Osteoblast (primary cell): ENCODE measurements at regions not wholly inside any gene's neighbourhood (a gene's known extent, or its start where the extent isn't known, plus 50 kb on each side); places are given as distances from the start of the nearest gene placed in this dataset.
"Not testable (repeated sequence)": the region's sequence is repeated elsewhere in the genome, so short reads cannot be mapped to it uniquely, and the experiment has no call there.

Source experiments
- DNase-seq: peaks from one replicate; pipeline ENCODE4 v3.0.0; 2011; ENCODE audit warnings: low spot score, mixed read lengths; ENCODE audit not compliant: insufficient read length; ENCODE audit errors: missing footprints
- H2AFZ ChIP-seq: 2 replicates; pipeline ENCODE4 v1.6.0; 2011; ENCODE audit warnings: mild to moderate bottlenecking, low read length
- H3K27ac ChIP-seq: 2 replicates; pipeline ENCODE4 v1.5.1; 2011; ENCODE audit warnings: mild to moderate bottlenecking, low read depth, low read length, moderate library complexity
- H3K27me3 ChIP-seq: 2 replicates; pipeline ENCODE4 v1.6.0; 2012; ENCODE audit warnings: mild to moderate bottlenecking, control low read depth, inconsistent platforms, low read length, moderate library complexity; ENCODE audit not compliant: insufficient read depth
- H3K36me3 ChIP-seq: 2 replicates; pipeline ENCODE4 v1.5.1; 2011; ENCODE audit warnings: mild to moderate bottlenecking, low read length, control low read depth, moderate library complexity; ENCODE audit not compliant: insufficient read depth
- H3K4me1 ChIP-seq: 2 replicates; pipeline ENCODE4 v1.5.1; 2011; ENCODE audit warnings: mild to moderate bottlenecking, low read length, control low read depth, moderate library complexity; ENCODE audit not compliant: insufficient read depth
- H3K4me2 ChIP-seq: 2 replicates; pipeline ENCODE4 v1.6.0; 2011; ENCODE audit warnings: mild to moderate bottlenecking, low read length; ENCODE audit not compliant: insufficient read depth
- H3K4me3 ChIP-seq: fragments of 200-600 bp; sonication (generic); 3 replicates; pipeline ENCODE4 v1.5.1; 2012; ENCODE audit warnings: mild to moderate bottlenecking, low read length, inconsistent platforms; ENCODE audit not compliant: insufficient read depth
- H3K79me2 ChIP-seq: 2 replicates; pipeline ENCODE4 v1.6.0; 2012; ENCODE audit warnings: mild to moderate bottlenecking, low read length, control low read depth, inconsistent platforms; ENCODE audit not compliant: insufficient read depth
- H3K9me3 ChIP-seq: 2 replicates; pipeline ENCODE4 v1.5.1; 2011; ENCODE audit warnings: low read depth, low read length, control low read depth
- H4K20me1 ChIP-seq: 2 replicates; pipeline ENCODE4 v1.6.0; 2012; ENCODE audit warnings: mild to moderate bottlenecking, low read length, control low read depth; ENCODE audit not compliant: insufficient read depth
- TF ChIP-seq, protein P1 (sequence below): IDR thresholded peaks from 2 replicates; pipeline ENCODE4 v1.5.1; 2011; ENCODE audit warnings: mild to moderate bottlenecking, low read depth, low read length, moderate library complexity; ENCODE audit errors: extremely low read depth

DNA sequence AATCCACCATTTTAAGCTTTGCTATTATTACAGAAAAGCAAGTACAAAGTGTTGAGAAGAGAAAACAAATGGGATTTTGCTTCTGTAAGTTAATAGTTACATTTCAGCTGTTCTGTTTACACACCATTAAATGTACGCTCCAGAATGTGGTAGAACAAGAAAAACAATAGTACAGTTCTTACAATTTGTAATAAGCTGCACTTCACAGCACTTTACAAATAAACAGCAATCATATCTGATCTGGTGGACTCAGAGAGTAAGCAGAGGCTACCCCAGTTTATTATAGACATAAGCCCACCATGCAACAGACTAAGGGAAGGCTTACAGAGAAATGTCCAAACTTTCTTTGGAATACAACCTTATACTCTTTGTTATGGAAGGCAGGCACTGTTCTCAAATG is 126.4 kb downstream of the OXSM start:
- TF ChIP-seq, protein P1, sequence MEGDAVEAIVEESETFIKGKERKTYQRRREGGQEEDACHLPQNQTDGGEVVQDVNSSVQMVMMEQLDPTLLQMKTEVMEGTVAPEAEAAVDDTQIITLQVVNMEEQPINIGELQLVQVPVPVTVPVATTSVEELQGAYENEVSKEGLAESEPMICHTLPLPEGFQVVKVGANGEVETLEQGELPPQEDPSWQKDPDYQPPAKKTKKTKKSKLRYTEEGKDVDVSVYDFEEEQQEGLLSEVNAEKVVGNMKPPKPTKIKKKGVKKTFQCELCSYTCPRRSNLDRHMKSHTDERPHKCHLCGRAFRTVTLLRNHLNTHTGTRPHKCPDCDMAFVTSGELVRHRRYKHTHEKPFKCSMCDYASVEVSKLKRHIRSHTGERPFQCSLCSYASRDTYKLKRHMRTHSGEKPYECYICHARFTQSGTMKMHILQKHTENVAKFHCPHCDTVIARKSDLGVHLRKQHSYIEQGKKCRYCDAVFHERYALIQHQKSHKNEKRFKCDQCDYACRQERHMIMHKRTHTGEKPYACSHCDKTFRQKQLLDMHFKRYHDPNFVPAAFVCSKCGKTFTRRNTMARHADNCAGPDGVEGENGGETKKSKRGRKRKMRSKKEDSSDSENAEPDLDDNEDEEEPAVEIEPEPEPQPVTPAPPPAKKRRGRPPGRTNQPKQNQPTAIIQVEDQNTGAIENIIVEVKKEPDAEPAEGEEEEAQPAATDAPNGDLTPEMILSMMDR: no peak
- Histone ChIP-seq H3K9me3 (no peaks in the 10 kb centered on the region), H3K4me3 (no peak overlapping the region), H3K27me3 (no peaks in the 10 kb centered on the region), H3K27ac (no peak overlapping the region), H4K20me1 (no peaks in the 10 kb centered on the region), H3K4me1 (no peaks in the 10 kb centered on the region), H3K4me2 (no peak overlapping the region), H2AFZ (no peak overlapping the region), H3K79me2 (no peaks in the 10 kb centered on the region), H3K36me3 (no peaks in the 10 kb centered on the region)
- no peak for DNase-seq

DNA sequence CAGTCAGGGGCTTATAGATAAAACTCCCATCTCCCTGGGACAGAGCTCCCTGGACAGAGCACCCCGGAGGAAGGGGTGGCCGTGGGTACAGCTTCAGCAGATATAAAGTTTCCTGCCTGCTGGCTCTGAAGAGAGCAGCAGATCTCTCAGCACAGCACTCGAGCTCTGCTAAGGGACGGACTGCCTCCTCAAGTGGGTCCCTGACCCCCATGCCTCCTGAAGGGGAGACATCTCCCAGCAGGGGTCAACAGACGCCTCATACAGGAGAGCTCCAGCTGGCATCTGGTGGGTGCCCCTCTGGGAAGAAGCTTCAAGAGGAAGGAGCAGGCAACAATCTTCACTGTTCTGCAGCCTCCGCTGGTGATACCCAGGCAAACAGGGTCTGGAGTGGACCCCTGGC is 142.1 kb downstream of the OXSM start:
- not testable (repeated sequence) for H3K4me2 ChIP-seq, H3K4me3 ChIP-seq, H3K4me1 ChIP-seq, H2AFZ ChIP-seq, DNase-seq, H3K27ac ChIP-seq, H4K20me1 ChIP-seq, H3K79me2 ChIP-seq, H3K27me3 ChIP-seq, H3K36me3 ChIP-seq, H3K9me3 ChIP-seq

- H3K4me1 ChIP-seq: no peaks in the 10 kb centered on the region
- H2AFZ ChIP-seq: no peak overlapping the region
- no peak overlapping the region for H3K4me3 ChIP-seq
- DNase-seq: no peak
- TF ChIP-seq, protein P1: no peak
- H3K36me3 ChIP-seq: no peaks in the 10 kb centered on the region
- peaks cover 5% of the 10 kb centered on the region for H3K9me3 ChIP-seq
- no peaks in the 10 kb centered on the region for H4K20me1 ChIP-seq
- H3K27ac ChIP-seq: no peak overlapping the region
- H3K4me2 ChIP-seq: no peak overlapping the region
- no peaks in the 10 kb centered on the region for H3K79me2 ChIP-seq
- H3K27me3 ChIP-seq: no peaks in the 10 kb centered on the region
These were observed 148.9 kb downstream of the OXSM start for GRCh38 chr3:25938566-25939325.

DNA sequence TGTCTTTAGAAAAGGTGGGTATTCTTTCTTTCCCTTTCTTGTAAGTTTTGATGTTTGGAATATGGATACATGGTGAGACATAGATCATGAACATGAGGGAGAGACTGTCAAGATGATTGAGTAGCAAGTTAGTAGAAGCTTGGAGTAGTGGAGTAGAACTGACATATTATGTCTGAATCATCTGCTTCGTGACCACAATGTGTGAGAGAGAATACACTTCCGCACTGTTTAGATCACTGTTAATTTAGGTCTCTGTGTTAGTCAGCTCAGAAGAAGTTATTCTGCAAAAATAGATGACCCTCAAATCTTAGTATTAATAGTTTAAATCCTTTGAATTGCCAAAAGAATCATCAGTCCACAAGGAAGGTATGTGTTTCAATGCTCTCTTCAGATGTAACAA is 151.0 kb downstream of the OXSM start:
- Histone ChIP-seq H3K27me3 (no peaks in the 10 kb centered on the region), H3K36me3 (no peaks in the 10 kb centered on the region), H3K4me1 (no peaks in the 10 kb centered on the region), H3K79me2 (no peaks in the 10 kb centered on the region), H3K27ac (no peak overlapping the region), H3K4me3 (no peak overlapping the region), H2AFZ (no peak overlapping the region), H4K20me1 (no peaks in the 10 kb centered on the region), H3K9me3 (peaks cover 5% of the 10 kb centered on the region), H3K4me2 (no peak overlapping the region)
- no peak for DNase-seq
- TF ChIP-seq, protein P1: no peak
